ENCODE measurements at regions not wholly inside any gene's neighbourhood (a gene's known extent, or its start where the extent isn't known, plus 50 kb on each side); places are given as distances from the start of the nearest gene placed in this dataset.

DNA sequence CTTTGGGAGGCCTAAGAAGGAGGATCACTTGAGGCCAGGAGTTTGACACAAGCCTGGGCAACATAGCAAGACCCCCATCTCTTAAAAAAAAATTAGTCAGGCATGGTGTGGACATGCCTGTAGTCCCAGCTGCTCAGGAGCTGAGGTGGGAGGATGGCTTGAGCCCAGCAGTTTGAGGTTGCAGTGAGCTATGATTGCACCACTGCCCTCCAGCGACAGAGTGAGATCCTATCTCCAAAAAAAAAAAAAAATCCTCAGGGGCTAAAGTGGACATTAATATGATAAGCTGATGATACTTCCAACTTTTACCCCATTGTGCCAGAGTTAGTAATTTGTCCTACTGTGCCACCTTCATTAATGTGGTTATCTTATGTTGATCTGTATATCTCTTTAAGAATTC, 327.8 kb upstream of the FMN2 start:
- TF ChIP-seq, protein P1, sequence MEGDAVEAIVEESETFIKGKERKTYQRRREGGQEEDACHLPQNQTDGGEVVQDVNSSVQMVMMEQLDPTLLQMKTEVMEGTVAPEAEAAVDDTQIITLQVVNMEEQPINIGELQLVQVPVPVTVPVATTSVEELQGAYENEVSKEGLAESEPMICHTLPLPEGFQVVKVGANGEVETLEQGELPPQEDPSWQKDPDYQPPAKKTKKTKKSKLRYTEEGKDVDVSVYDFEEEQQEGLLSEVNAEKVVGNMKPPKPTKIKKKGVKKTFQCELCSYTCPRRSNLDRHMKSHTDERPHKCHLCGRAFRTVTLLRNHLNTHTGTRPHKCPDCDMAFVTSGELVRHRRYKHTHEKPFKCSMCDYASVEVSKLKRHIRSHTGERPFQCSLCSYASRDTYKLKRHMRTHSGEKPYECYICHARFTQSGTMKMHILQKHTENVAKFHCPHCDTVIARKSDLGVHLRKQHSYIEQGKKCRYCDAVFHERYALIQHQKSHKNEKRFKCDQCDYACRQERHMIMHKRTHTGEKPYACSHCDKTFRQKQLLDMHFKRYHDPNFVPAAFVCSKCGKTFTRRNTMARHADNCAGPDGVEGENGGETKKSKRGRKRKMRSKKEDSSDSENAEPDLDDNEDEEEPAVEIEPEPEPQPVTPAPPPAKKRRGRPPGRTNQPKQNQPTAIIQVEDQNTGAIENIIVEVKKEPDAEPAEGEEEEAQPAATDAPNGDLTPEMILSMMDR (IDR thresholded peaks at IDR 0.05; ENCODE audit: low read depth, low read length), result peak; percentile 43; the same call in 1 of the 2 replicates
- no peak for TF ChIP-seq EZH2phosphoT487 (IDR thresholded peaks at IDR 0.05; ENCODE audit: low read depth)
- Histone ChIP-seq H2AFZ (ENCODE audit: low read depth, low read length) (0 out of 2 replicates have a peak overlapping the region, but pooled peaks have one; percentile 9), H3K36me3 (replicated peaks; ENCODE audit: low read depth, low read length) (no peaks in the 10 kb centered on the region), H3K4me2 (ENCODE audit: low read length) (no peak overlapping the region), H3K79me2 (ENCODE audit: low read length) (no peaks in the 10 kb centered on the region), H4K20me1 (ENCODE audit: insufficient read depth, low read length) (no peaks in the 10 kb centered on the region), H3K9me3 (ENCODE audit: insufficient read depth, low read length) (no peaks in the 10 kb centered on the region), H3K4me3 (ENCODE audit: low read length) (no peak overlapping the region), H3K9ac (ENCODE audit: low read length) (no peak overlapping the region), H3K27me3 (ENCODE audit: low read depth, low read length) (no peaks in the 10 kb centered on the region), H3K4me1 (ENCODE audit: low read length) (no peaks in the 10 kb centered on the region), H3K27ac (ENCODE audit: low read length) (no peak overlapping the region)

DNA sequence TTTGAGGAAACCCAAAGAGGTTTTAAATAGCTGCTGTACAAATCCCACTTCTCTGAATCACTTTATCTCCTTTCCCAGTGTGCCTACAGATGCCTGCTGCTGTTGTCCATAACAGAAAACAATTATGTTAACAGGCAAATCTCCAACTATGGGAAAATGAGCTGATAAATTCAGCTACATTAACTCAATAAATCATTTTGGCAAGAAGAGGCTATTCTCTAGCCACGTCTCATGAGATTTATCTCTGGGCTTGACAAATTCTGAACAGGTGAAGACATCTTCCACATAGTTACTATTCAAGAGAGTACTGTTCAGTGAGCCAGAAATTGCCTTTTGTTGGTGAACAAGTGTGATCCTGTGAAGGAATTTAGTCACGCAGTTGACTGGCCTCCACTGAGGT, 327.1 kb upstream of the FMN2 start:
- H3K79me2 ChIP-seq (ENCODE audit: low read length), result no peaks in the 10 kb centered on the region
- TF ChIP-seq, protein P1 (IDR thresholded peaks at IDR 0.05; ENCODE audit: low read depth, low read length), result no peak
- no peaks in the 10 kb centered on the region for H3K4me1 ChIP-seq (ENCODE audit: low read length)
- H3K4me3 ChIP-seq (ENCODE audit: low read length), result no peak overlapping the region
- no peak overlapping the region for H3K27ac ChIP-seq (ENCODE audit: low read length)
- H3K27me3 ChIP-seq (ENCODE audit: low read depth, low read length), result no peaks in the 10 kb centered on the region
- H4K20me1 ChIP-seq (ENCODE audit: insufficient read depth, low read length), result no peaks in the 10 kb centered on the region
- no peaks in the 10 kb centered on the region for H3K9me3 ChIP-seq (ENCODE audit: insufficient read depth, low read length)
- no peaks in the 10 kb centered on the region for H3K36me3 ChIP-seq (replicated peaks; ENCODE audit: low read depth, low read length)
- H3K4me2 ChIP-seq (ENCODE audit: low read length), result no peak overlapping the region
- no peak overlapping the region for H3K9ac ChIP-seq (ENCODE audit: low read length)
- no peak overlapping the region for H2AFZ ChIP-seq (ENCODE audit: low read depth, low read length)

DNA sequence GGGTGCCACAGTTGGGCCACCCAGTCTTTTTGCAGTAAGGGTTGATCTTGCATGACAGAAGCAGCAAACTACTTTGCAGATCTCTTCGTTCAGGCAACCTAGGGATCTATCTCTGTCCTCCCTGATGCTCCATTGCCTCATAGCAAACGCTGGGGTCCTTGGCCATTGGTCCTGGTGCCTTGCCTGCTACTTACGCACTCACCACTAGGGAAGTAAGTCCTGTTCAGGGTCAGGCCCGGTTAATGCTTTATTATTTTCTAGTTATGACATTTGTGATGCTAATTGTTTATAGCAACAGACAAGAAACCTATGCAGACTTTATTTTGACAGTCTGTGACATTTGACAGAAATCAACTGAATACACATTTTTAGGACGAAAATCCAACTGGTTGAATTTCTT, 326.5 kb upstream of the FMN2 start:
- no peaks in the 10 kb centered on the region for H3K36me3 ChIP-seq (replicated peaks; ENCODE audit: low read depth, low read length)
- H3K79me2 ChIP-seq (ENCODE audit: low read length), result no peaks in the 10 kb centered on the region
- H4K20me1 ChIP-seq (ENCODE audit: insufficient read depth, low read length), result no peaks in the 10 kb centered on the region
- no peaks in the 10 kb centered on the region for H3K27me3 ChIP-seq (ENCODE audit: low read depth, low read length)
- H3K9me3 ChIP-seq (ENCODE audit: insufficient read depth, low read length), result no peaks in the 10 kb centered on the region
- H2AFZ ChIP-seq (ENCODE audit: low read depth, low read length), result no peak overlapping the region
- no peak for TF ChIP-seq EZH2phosphoT487 (IDR thresholded peaks at IDR 0.05; ENCODE audit: low read depth)
- TF ChIP-seq, protein P1 (IDR thresholded peaks at IDR 0.05; ENCODE audit: low read depth, low read length), result no peak
- H3K9ac ChIP-seq (ENCODE audit: low read length), result no peak overlapping the region
- H3K27ac ChIP-seq (ENCODE audit: low read length), result no peak overlapping the region
- H3K4me3 ChIP-seq (ENCODE audit: low read length), result no peak overlapping the region
- H3K4me2 ChIP-seq (ENCODE audit: low read length), result no peak overlapping the region
- no peaks in the 10 kb centered on the region for H3K4me1 ChIP-seq (ENCODE audit: low read length)

DNA sequence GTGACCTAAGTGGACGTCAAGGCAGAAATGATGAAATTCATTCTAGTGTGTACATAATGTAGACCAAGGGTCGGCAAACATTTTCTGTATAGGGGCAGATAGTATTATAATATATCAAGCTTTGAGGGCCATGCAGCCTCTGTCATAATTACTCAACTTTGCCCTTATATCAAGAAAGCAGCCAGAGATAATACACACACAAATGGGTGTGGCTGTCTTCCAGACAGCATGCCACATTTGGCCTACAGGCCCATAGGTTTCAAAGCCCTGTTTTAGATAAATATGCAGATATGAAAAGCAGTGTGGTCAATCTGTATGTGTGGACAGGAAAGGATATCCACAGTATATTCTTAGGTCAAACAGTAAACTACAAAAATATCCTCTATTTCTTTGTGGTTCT, 320.1 kb upstream of the FMN2 start:
- no peak overlapping the region for H3K9ac ChIP-seq (ENCODE audit: low read length)
- no peaks in the 10 kb centered on the region for H3K4me1 ChIP-seq (ENCODE audit: low read length)
- no peaks in the 10 kb centered on the region for H3K36me3 ChIP-seq (replicated peaks; ENCODE audit: low read depth, low read length)
- no peak overlapping the region for H3K4me3 ChIP-seq (ENCODE audit: low read length)
- H3K9me3 ChIP-seq (ENCODE audit: insufficient read depth, low read length), result no peaks in the 10 kb centered on the region
- no peaks in the 10 kb centered on the region for H3K79me2 ChIP-seq (ENCODE audit: low read length)
- H3K4me2 ChIP-seq (ENCODE audit: low read length), result no peak overlapping the region
- H2AFZ ChIP-seq (ENCODE audit: low read depth, low read length), result no peak overlapping the region
- TF ChIP-seq, protein P1 (IDR thresholded peaks at IDR 0.05; ENCODE audit: low read depth, low read length), result no peak
- no peak for TF ChIP-seq EZH2phosphoT487 (IDR thresholded peaks at IDR 0.05; ENCODE audit: low read depth)
- no peaks in the 10 kb centered on the region for H3K27me3 ChIP-seq (ENCODE audit: low read depth, low read length)
- H3K27ac ChIP-seq (ENCODE audit: low read length), result no peak overlapping the region
- no peaks in the 10 kb centered on the region for H4K20me1 ChIP-seq (ENCODE audit: insufficient read depth, low read length)
